Neural cell (in vitro differentiated cells): ENCODE measurements at regions not wholly inside any gene's neighbourhood (a gene's known extent, or its start where the extent isn't known, plus 50 kb on each side); places are given as distances from the start of the nearest gene placed in this dataset.

Experiments
- H2AFZ ChIP-seq: fragments of 200-600, 300-800 bp; sonication (generic), shearing (Covaris generic); 2 replicates; pipeline ENCODE4 v1.6.0; 2014; ENCODE audit warnings: low read depth, mild to moderate bottlenecking, antibody characterized with exemption, low read length, moderate library complexity
- H3F3A ChIP-seq: fragments of 200-600 bp; shearing (Covaris generic); 2 replicates; pipeline ENCODE4 v1.6.1; 2016; ENCODE audit warnings: mild to moderate bottlenecking, moderate library complexity, mixed read lengths, antibody characterized with exemption, low read length; ENCODE audit not compliant: insufficient read depth, poor library complexity, severe bottlenecking
- H3K27ac ChIP-seq: fragments of 200-600, 300-800 bp; sonication (generic), shearing (Covaris generic); 2 replicates; pipeline ENCODE4 v1.5.1; 2014; ENCODE audit warnings: mild to moderate bottlenecking, low read length, moderate library complexity
- H3K27me3 ChIP-seq: fragments of 300-800, 200-600 bp; sonication (generic), shearing (Covaris generic); 2 replicates; pipeline ENCODE4 v1.6.0; 2014; ENCODE audit warnings: mild to moderate bottlenecking, low read depth, low read length, moderate library complexity; ENCODE audit not compliant: insufficient read depth
- H3K36me3 ChIP-seq: fragments of 300-800, 200-600 bp; sonication (generic), shearing (Covaris generic); 2 replicates; pipeline ENCODE4 v1.5.1; 2014; ENCODE audit warnings: mild to moderate bottlenecking, antibody characterized with exemption, low read length, moderate library complexity; ENCODE audit not compliant: insufficient read depth
- H3K4me2 ChIP-seq: fragments of 300-800, 200-600 bp; sonication (generic), shearing (Covaris generic); 2 replicates; pipeline ENCODE4 v1.6.0; 2014; ENCODE audit warnings: mild to moderate bottlenecking, low read length
- H3K4me3 ChIP-seq: fragments of 300-800, 200-600 bp; sonication (generic), shearing (Covaris generic); 2 replicates; pipeline ENCODE4 v1.5.1; 2014; ENCODE audit warnings: mild to moderate bottlenecking, low read length, moderate library complexity
- H3K79me2 ChIP-seq: fragments of 200-600 bp; shearing (Covaris generic); replicated peaks from 2 replicates; pipeline ENCODE4 v1.6.0; 2014; ENCODE audit warnings: mild to moderate bottlenecking, low read length, moderate library complexity; ENCODE audit not compliant: insufficient read depth
- H3K9ac ChIP-seq: fragments of 300-800, 200-600 bp; sonication (generic), shearing (Covaris generic); 2 replicates; pipeline ENCODE4 v1.6.1; 2016; ENCODE audit warnings: mild to moderate bottlenecking, low read length, mixed read lengths
- H3K9me2 ChIP-seq: fragments of 200-600 bp; shearing (Covaris generic); 2 replicates; pipeline ENCODE4 v1.6.1; 2016; ENCODE audit warnings: mild to moderate bottlenecking, low read length, mixed read lengths; ENCODE audit not compliant: insufficient read depth
- H3K9me3 ChIP-seq: fragments of 200-600, 300-800 bp; sonication (generic), shearing (Covaris generic); 2 replicates; pipeline ENCODE4 v1.6.1; 2016; ENCODE audit warnings: mild to moderate bottlenecking, mixed run types, low read length, moderate library complexity, mixed read lengths
- H4K20me1 ChIP-seq: fragments of 200-600 bp; shearing (Covaris generic); 2 replicates; pipeline ENCODE4 v1.6.1; 2016; ENCODE audit warnings: mild to moderate bottlenecking, mixed run types; ENCODE audit not compliant: insufficient read depth
- EP300 ChIP-seq: fragments of 450-650 bp; conservative IDR thresholded peaks from 2 replicates; pipeline ENCODE4 v1.6.1; 2014; ENCODE audit warnings: antibody characterized with exemption, mild to moderate bottlenecking, moderate library complexity; ENCODE audit not compliant: poor library complexity, severe bottlenecking
- EZH2 ChIP-seq: fragments of 200-600, 300-800 bp; shearing (Covaris generic), sonication (generic); IDR thresholded peaks from 2 replicates; pipeline ENCODE4 v1.6.1; 2014; ENCODE audit warnings: antibody characterized with exemption, low read length, borderline replicate concordance, mild to moderate bottlenecking; ENCODE audit not compliant: insufficient read depth, poor library complexity, severe bottlenecking
- MXI1 ChIP-seq: fragments of 450-650 bp; conservative IDR thresholded peaks from 2 replicates; pipeline ENCODE4 v1.6.1; 2014; ENCODE audit warnings: antibody characterized with exemption, mild to moderate bottlenecking; ENCODE audit not compliant: poor library complexity, severe bottlenecking
- POLR2AphosphoS5 ChIP-seq: IDR thresholded peaks from 2 replicates; pipeline ENCODE4 v1.6.1; 2012
- RAD21 ChIP-seq: fragments of 450-650 bp; conservative IDR thresholded peaks from 2 replicates; pipeline ENCODE4 v1.6.1; 2014; ENCODE audit warnings: antibody characterized with exemption, mild to moderate bottlenecking, moderate library complexity
- SMC3 ChIP-seq: fragments of 450-650 bp; conservative IDR thresholded peaks from 2 replicates; pipeline ENCODE4 v1.6.1; 2014; ENCODE audit warnings: antibody characterized with exemption, mild to moderate bottlenecking, moderate library complexity; ENCODE audit not compliant: poor library complexity
- TAF1 ChIP-seq: IDR thresholded peaks from 2 replicates; pipeline ENCODE4 v1.6.1; 2012; ENCODE audit warnings: low read depth
- TF ChIP-seq, protein P1 (sequence below): fragments of 450-650 bp; IDR thresholded peaks from 2 replicates; pipeline ENCODE4 v1.5.1; 2014; ENCODE audit warnings: antibody characterized with exemption, mild to moderate bottlenecking, moderate library complexity; ENCODE audit not compliant: poor library complexity, severe bottlenecking
- TF ChIP-seq, protein P2 (sequence below): IDR thresholded peaks from 2 replicates; pipeline ENCODE4 v1.6.1; 2012; ENCODE audit warnings: borderline replicate concordance

DNA sequence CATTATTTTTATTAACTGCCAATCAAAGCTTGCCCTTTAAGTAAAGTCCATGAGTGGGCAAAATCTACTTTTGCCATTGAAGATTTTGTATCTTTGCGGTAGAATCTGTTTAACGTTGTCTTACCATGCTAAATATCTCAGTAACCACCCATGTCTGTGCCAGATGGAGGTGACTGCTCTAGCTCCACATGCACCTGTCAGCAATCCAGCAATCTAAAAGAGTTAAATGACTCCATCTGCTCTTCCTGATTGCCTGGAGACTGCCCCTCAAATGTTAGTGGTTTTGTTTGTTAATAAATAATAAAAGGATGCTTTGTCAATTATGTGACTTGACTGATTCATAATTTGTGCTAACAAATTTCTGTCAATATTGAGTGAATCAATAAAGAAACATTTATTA, 141.7 kb downstream of the RBM43 start:
- Histone ChIP-seq H3K36me3 (no peaks in the 10 kb centered on the region), H3K9me2 (no peaks in the 10 kb centered on the region), H3K4me2 (peak overlapping the region; percentile 36), H3K4me3 (peak overlapping the region; percentile 39), H3K9me3 (no peaks in the 10 kb centered on the region), H3F3A (peaks cover 3% of the 10 kb centered on the region), H3K27me3 (no peaks in the 10 kb centered on the region), H3K9ac (peak overlapping the region; percentile 22), H4K20me1 (no peaks in the 10 kb centered on the region), H3K27ac (peak overlapping the region; percentile 81), H2AFZ (no peak overlapping the region), H3K79me2 (no peaks in the 10 kb centered on the region)
- TF ChIP-seq EP300, result no peak
- TF ChIP-seq RAD21, result no peak
- TF ChIP-seq, protein P1, sequence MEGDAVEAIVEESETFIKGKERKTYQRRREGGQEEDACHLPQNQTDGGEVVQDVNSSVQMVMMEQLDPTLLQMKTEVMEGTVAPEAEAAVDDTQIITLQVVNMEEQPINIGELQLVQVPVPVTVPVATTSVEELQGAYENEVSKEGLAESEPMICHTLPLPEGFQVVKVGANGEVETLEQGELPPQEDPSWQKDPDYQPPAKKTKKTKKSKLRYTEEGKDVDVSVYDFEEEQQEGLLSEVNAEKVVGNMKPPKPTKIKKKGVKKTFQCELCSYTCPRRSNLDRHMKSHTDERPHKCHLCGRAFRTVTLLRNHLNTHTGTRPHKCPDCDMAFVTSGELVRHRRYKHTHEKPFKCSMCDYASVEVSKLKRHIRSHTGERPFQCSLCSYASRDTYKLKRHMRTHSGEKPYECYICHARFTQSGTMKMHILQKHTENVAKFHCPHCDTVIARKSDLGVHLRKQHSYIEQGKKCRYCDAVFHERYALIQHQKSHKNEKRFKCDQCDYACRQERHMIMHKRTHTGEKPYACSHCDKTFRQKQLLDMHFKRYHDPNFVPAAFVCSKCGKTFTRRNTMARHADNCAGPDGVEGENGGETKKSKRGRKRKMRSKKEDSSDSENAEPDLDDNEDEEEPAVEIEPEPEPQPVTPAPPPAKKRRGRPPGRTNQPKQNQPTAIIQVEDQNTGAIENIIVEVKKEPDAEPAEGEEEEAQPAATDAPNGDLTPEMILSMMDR, result no peak
- TF ChIP-seq SMC3, result no peak
- no peak for TF ChIP-seq POLR2AphosphoS5
- TF ChIP-seq MXI1, result no peak
- no peak for TF ChIP-seq TAF1
- TF ChIP-seq, protein P2, sequence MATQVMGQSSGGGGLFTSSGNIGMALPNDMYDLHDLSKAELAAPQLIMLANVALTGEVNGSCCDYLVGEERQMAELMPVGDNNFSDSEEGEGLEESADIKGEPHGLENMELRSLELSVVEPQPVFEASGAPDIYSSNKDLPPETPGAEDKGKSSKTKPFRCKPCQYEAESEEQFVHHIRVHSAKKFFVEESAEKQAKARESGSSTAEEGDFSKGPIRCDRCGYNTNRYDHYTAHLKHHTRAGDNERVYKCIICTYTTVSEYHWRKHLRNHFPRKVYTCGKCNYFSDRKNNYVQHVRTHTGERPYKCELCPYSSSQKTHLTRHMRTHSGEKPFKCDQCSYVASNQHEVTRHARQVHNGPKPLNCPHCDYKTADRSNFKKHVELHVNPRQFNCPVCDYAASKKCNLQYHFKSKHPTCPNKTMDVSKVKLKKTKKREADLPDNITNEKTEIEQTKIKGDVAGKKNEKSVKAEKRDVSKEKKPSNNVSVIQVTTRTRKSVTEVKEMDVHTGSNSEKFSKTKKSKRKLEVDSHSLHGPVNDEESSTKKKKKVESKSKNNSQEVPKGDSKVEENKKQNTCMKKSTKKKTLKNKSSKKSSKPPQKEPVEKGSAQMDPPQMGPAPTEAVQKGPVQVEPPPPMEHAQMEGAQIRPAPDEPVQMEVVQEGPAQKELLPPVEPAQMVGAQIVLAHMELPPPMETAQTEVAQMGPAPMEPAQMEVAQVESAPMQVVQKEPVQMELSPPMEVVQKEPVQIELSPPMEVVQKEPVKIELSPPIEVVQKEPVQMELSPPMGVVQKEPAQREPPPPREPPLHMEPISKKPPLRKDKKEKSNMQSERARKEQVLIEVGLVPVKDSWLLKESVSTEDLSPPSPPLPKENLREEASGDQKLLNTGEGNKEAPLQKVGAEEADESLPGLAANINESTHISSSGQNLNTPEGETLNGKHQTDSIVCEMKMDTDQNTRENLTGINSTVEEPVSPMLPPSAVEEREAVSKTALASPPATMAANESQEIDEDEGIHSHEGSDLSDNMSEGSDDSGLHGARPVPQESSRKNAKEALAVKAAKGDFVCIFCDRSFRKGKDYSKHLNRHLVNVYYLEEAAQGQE, result no peak
- no peak for TF ChIP-seq EZH2

GRCh38 chr2:151119374-151119773, 142.3 kb downstream of the RBM43 start:
- Histone ChIP-seq H3K4me3 (peak overlapping the region; percentile 39), H3K36me3 (no peaks in the 10 kb centered on the region), H3K9me3 (no peaks in the 10 kb centered on the region), H4K20me1 (no peaks in the 10 kb centered on the region), H3K4me2 (peak overlapping the region; percentile 36), H3K79me2 (no peaks in the 10 kb centered on the region), H2AFZ (no peak overlapping the region), H3K27me3 (no peaks in the 10 kb centered on the region), H3K27ac (peak overlapping the region; percentile 81), H3F3A (peaks cover 3% of the 10 kb centered on the region), H3K9ac (peak overlapping the region; percentile 22), H3K9me2 (no peaks in the 10 kb centered on the region)
- TF ChIP-seq, protein P1, result no peak
- TF ChIP-seq, protein P2, result peak; percentile 78
- TF ChIP-seq EP300 (peak; percentile 56), POLR2AphosphoS5 (peak; percentile 29), SMC3 (no peak)
